Activated T-helper 17 cell treated with anti-CD3 and anti-CD28 coated beads, Interleukin-2, amount 50 U/mL, for 72 hours (primary cell): ENCODE measurements at regions not wholly inside any gene's neighbourhood (a gene's known extent, or its start where the extent isn't known, plus 50 kb on each side); places are given as distances from the start of the nearest gene placed in this dataset.
"Not testable (repeated sequence)": the region's sequence is repeated elsewhere in the genome, so short reads cannot be mapped to it uniquely, and the experiment has no call there.

Experiments
- ATAC-seq: fragments of 150-1000 bp; cut with Tn5 transposase; replicated peaks from 2 replicates; pipeline ENCODE4 v1.10.0; 2021; ENCODE audit warnings: mild to moderate bottlenecking, moderate library complexity
- H3K27ac Mint-ChIP-seq: one replicate; pipeline ENCODE4 v1.8.0; 2022; ENCODE audit warnings: mixed read lengths
- H3K27me3 Mint-ChIP-seq: one replicate; pipeline ENCODE4 v1.8.0; 2022; ENCODE audit warnings: mixed read lengths
- H3K36me3 Mint-ChIP-seq: one replicate; pipeline ENCODE4 v1.8.0; 2022; ENCODE audit warnings: low read depth, mild to moderate bottlenecking, mixed read lengths
- H3K4me1 Mint-ChIP-seq: one replicate; pipeline ENCODE4 v1.8.0; 2022; ENCODE audit warnings: mixed read lengths
- H3K4me3 Mint-ChIP-seq: one replicate; pipeline ENCODE4 v1.8.0; 2022; ENCODE audit warnings: mild to moderate bottlenecking, mixed read lengths
- H3K9me3 Mint-ChIP-seq: one replicate; pipeline ENCODE4 v1.8.0; 2022; ENCODE audit warnings: mixed read lengths

DNA sequence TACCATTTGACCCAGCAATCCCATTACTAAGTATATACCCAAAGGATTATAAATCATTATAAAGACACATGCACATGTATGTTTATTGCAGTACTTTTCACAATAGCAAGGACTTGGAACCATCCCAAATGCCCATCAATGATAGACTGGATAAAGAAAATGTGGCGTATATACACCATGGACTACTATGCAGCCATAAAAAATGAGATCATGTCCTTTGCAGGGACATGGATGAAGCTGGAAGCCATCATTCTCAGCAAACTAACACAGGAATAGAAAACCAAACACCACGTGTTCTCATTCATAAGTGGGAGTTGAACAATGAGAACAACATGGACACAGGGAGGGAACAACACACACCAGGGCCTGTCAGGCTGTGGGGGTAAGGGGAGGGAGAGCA lies 59.2 kb upstream of the TNIK start:
- not testable (repeated sequence) for ATAC-seq, H3K9me3 Mint-ChIP-seq, H3K36me3 Mint-ChIP-seq, H3K27ac Mint-ChIP-seq, H3K4me3 Mint-ChIP-seq, H3K4me1 Mint-ChIP-seq, H3K27me3 Mint-ChIP-seq

- H3K4me1 Mint-ChIP-seq: peaks cover 3% of the 10 kb centered on the region
- H3K36me3 Mint-ChIP-seq: no peaks in the 10 kb centered on the region
- H3K27me3 Mint-ChIP-seq: peaks cover 4% of the 10 kb centered on the region
- peak; percentile 44 for ATAC-seq
- H3K27ac Mint-ChIP-seq: no peak overlapping the region
- no peak overlapping the region for H3K4me3 Mint-ChIP-seq
- no peaks in the 10 kb centered on the region for H3K9me3 Mint-ChIP-seq
Measured at GRCh38 chr3:171516765-171517164, 56.6 kb upstream of the TNIK start.

DNA sequence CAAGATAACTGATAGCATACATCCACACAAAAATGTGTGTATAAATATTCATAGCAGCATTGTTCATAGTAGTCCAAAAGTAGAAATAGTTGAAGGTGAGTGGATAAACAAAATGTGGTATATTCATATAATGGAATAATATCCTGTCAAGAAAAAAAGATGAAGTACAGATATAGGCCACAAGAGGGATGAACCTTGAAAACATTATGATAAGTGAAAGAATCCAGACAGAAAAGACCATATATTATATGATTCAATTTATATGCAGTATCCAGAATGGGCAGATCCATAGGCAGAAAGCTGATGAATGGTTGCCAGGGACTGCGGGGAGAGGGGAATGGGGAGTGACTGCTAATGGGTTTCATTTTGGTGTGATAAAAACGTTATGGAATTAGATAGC lies 54.3 kb upstream of the TNIK start:
- H3K4me3 Mint-ChIP-seq: no peak overlapping the region
- H3K4me1 Mint-ChIP-seq: peaks cover 4% of the 10 kb centered on the region
- H3K9me3 Mint-ChIP-seq: no peaks in the 10 kb centered on the region
- no peaks in the 10 kb centered on the region for H3K36me3 Mint-ChIP-seq
- H3K27me3 Mint-ChIP-seq: peaks cover 4% of the 10 kb centered on the region
- no peak for ATAC-seq
- no peak overlapping the region for H3K27ac Mint-ChIP-seq

GRCh38 chr3:171511450-171511849 lies 51.2 kb upstream of the TNIK start:
- Mint-ChIP-seq H3K27ac (no peak overlapping the region), H3K9me3 (no peaks in the 10 kb centered on the region), H3K4me3 (no peak overlapping the region), H3K4me1 (peaks cover 4% of the 10 kb centered on the region), H3K36me3 (no peaks in the 10 kb centered on the region), H3K27me3 (no peaks in the 10 kb centered on the region)
- ATAC-seq: no peak
